ENCODE measurements at regions not wholly inside any gene's neighbourhood (a gene's known extent, or its start where the extent isn't known, plus 50 kb on each side); places are given as distances from the start of the nearest gene placed in this dataset.

DNA sequence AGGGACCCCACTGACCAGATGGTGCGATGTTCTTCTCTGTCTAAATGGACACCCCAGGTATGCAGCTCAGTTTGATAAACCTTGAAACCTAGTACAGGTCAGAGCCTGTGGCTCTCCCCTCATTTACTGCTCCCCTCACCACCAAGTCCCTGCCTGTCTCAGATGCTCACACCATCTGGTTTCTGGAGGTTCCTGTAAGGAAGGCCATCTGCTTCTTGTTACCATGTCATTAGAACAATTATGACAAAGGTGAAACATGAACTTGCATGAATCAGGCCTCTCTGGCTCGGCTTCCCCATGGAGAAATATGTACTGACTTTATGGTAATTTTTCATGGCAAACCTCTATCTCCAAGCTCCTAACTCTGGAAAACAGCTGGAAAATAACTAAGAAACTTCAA, 965.7 kb downstream of the UQCRFS1 start:
- TF ChIP-seq, protein P1, sequence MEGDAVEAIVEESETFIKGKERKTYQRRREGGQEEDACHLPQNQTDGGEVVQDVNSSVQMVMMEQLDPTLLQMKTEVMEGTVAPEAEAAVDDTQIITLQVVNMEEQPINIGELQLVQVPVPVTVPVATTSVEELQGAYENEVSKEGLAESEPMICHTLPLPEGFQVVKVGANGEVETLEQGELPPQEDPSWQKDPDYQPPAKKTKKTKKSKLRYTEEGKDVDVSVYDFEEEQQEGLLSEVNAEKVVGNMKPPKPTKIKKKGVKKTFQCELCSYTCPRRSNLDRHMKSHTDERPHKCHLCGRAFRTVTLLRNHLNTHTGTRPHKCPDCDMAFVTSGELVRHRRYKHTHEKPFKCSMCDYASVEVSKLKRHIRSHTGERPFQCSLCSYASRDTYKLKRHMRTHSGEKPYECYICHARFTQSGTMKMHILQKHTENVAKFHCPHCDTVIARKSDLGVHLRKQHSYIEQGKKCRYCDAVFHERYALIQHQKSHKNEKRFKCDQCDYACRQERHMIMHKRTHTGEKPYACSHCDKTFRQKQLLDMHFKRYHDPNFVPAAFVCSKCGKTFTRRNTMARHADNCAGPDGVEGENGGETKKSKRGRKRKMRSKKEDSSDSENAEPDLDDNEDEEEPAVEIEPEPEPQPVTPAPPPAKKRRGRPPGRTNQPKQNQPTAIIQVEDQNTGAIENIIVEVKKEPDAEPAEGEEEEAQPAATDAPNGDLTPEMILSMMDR (IDR thresholded peaks at IDR 0.05) = no peak
- no peak for TF ChIP-seq POLR2A (IDR thresholded peaks at IDR 0.05)

All from heart left ventricle (tissue), 13 donors.